K562 (cell line): ENCODE measurements at regions not wholly inside any gene's neighbourhood (a gene's known extent, or its start where the extent isn't known, plus 50 kb on each side); places are given as distances from the start of the nearest gene placed in this dataset.

Experiments used
- ATAC-seq: fragments of 200-7000 bp; cut with Tn5 transposase; 3 replicates; pipeline ENCODE4 v1.9.1; 2020; ENCODE audit warnings: moderate library complexity
- BruUV-seq: library from RNA; stranded (reverse); fragments of 400-500 nt; replicated peaks from 2 replicates; lab custom pipeline; 2021; lab: Mats Ljungman, UMichigan
- CTCF ChIA-PET: fragments of 300-600 bp; formaldehyde crosslinking; extraction: SDS; loops from one replicate; lab custom pipeline; 2021; ENCODE audit warnings: low intra/inter-chr PET ratio; lab: Yijun Ruan, JAX
- POLR2A ChIA-PET: fragments of 300-600, 350-650 bp; sonication (Branson Sonifier 250); formaldehyde crosslinking; extraction: SDS; loops from one replicate; lab custom pipeline; 2021; ENCODE audit warnings: antibody characterized with exemption, inconsistent platforms; lab: Yijun Ruan, JAX
- DNase-seq, 4 experiments: peaks; one replicate each; pipeline versions ENCODE4 v3.0.0 to v3.0.0-alpha.2; 2011 to 2018; ENCODE audit warnings: low spot score in 3 of 4, mixed read lengths in 3 of 4; ENCODE audit errors: extremely low read depth in 1 of 4
- FAIRE-seq: peaks from 2 replicates; lab custom pipeline; 2011; peaks lifted over from hg19 to GRCh38; lab: Jason Lieb, UNC
- H2AFZ ChIP-seq: 2 replicates; pipeline ENCODE4 v1.6.0; 2011; ENCODE audit warnings: low read depth, low read length, control low read depth, inconsistent platforms
- H3K27ac ChIP-seq: fragments of 200-600 bp; 3 replicates; pipeline ENCODE4 v1.8.0; 2011; ENCODE audit warnings: low read depth, mild to moderate bottlenecking, control low read depth, inconsistent platforms, low read length, moderate library complexity, mixed read lengths; ENCODE audit errors: extremely low read depth
- H3K27me3 ChIP-seq, 2 experiments: fragments of 300-600 bp in 1 of 2; 2 replicates in 1 of 2; 3 replicates in 1 of 2; pipeline versions ENCODE4 v1.6.0 to v1.8.0; 2011; ENCODE audit warnings: inconsistent platforms in 2 of 2, low read length in 2 of 2, mild to moderate bottlenecking in 1 of 2, mixed read lengths in 1 of 2, moderate library complexity in 1 of 2; ENCODE audit not compliant: control insufficient read depth in 2 of 2, insufficient read depth in 2 of 2
- H3K36me3 ChIP-seq: fragments of 300-600 bp; 3 replicates; pipeline ENCODE4 v1.8.0; 2011; ENCODE audit warnings: mild to moderate bottlenecking, low read length, inconsistent platforms; ENCODE audit not compliant: control insufficient read depth, insufficient read depth
- H3K4me1 ChIP-seq, 2 experiments: fragments of 200-600 bp in 1 of 2; replicated peaks in 1 of 2; 2 replicates in 1 of 2; 3 replicates in 1 of 2; pipeline versions ENCODE4 v1.5.1 to v1.8.0; 2011; ENCODE audit warnings: inconsistent platforms in 2 of 2, low read length in 2 of 2, mild to moderate bottlenecking in 1 of 2, mixed read lengths in 1 of 2, moderate library complexity in 1 of 2; ENCODE audit not compliant: control insufficient read depth in 2 of 2, insufficient read depth in 2 of 2
- H3K4me2 ChIP-seq: 2 replicates; pipeline ENCODE4 v1.6.1; 2011; ENCODE audit warnings: low read length, control low read depth, inconsistent platforms, mixed read lengths; ENCODE audit not compliant: insufficient read depth
- H3K4me3 ChIP-seq: fragments of 200-600 bp; sonication (generic), shearing (Covaris generic); 2 replicates; pipeline ENCODE4 v1.5.1; 2016; ENCODE audit warnings: control low read depth, inconsistent platforms
- H3K79me2 ChIP-seq: fragments of 200-600 bp; 3 replicates; pipeline ENCODE4 v1.8.0; 2011; ENCODE audit warnings: low read length, inconsistent platforms; ENCODE audit not compliant: control insufficient read depth, insufficient read depth
- H3K9ac ChIP-seq, 2 experiments: 2 replicates each; pipeline versions ENCODE4 v1.6.0 to v1.6.1; 2011; ENCODE audit warnings: low read depth in 2 of 2, low read length in 2 of 2, control low read depth in 1 of 2, inconsistent platforms in 1 of 2, mild to moderate bottlenecking in 1 of 2, mixed read lengths in 1 of 2; ENCODE audit not compliant: insufficient read depth in 1 of 2
- H3K9me1 ChIP-seq: one replicate; pipeline ENCODE4 v1.6.0; 2011; ENCODE audit warnings: inconsistent platforms, mild to moderate bottlenecking, low read length, moderate library complexity; ENCODE audit not compliant: control insufficient read depth, insufficient read depth
- H3K9me3 ChIP-seq: replicated peaks from 2 replicates; pipeline ENCODE4 v1.5.1; 2011; ENCODE audit warnings: low read depth, low read length, inconsistent platforms; ENCODE audit not compliant: control insufficient read depth, insufficient read depth
- H4K20me1 ChIP-seq: replicated peaks from 2 replicates; pipeline ENCODE4 v1.6.1; 2011; ENCODE audit warnings: low read length, inconsistent platforms, mixed read lengths; ENCODE audit not compliant: control insufficient read depth, insufficient read depth
- HDAC3 ChIP-seq: fragments of 450-650 bp; IDR thresholded peaks from 2 replicates; pipeline ENCODE4 v1.6.1; 2018; ENCODE audit warnings: borderline replicate concordance, mild to moderate bottlenecking, moderate library complexity; ENCODE audit not compliant: partially characterized antibody
- LARP7 ChIP-seq: fragments of 450-650 bp; IDR thresholded peaks from 2 replicates; pipeline ENCODE4 v1.6.1; 2016
- MYBL2 ChIP-seq, 2 experiments: fragments of 450-650 bp in 1 of 2; sonication (generic) in 1 of 2; formaldehyde crosslinking in 1 of 2; IDR thresholded peaks; 2 replicates each; pipeline versions ENCODE4 v1.6.1 to v1.8.1; 2017 to 2022; ENCODE audit warnings: borderline replicate concordance in 1 of 2, inconsistent platforms in 1 of 2, low read depth in 1 of 2, mild to moderate bottlenecking in 1 of 2, missing genetic modification reagents in 1 of 2, moderate library complexity in 1 of 2
- PHTF2 ChIP-seq: fragments of 250-450 bp; sonication (Bioruptor Pico); IDR thresholded peaks from 2 replicates; pipeline ENCODE4 v1.5.0; 2021; ENCODE audit warnings: mild to moderate bottlenecking
- POU5F1 ChIP-seq: fragments of 150-350 bp; IDR thresholded peaks from 2 replicates; pipeline ENCODE4 v1.6.1; 2014; ENCODE audit warnings: borderline replicate concordance, low read length, low read depth, mild to moderate bottlenecking; ENCODE audit not compliant: partially characterized antibody
- ZFP91 ChIP-seq: sonication (generic); formaldehyde crosslinking; IDR thresholded peaks from 2 replicates; pipeline ENCODE4 v1.8.0; 2022; ENCODE audit warnings: mild to moderate bottlenecking, missing genetic modification reagents
- WGBS: fragments of 100-300 bp; shearing (Covaris generic); methylation state at CpG from one replicate; pipeline ENCODE4 v1.1.6; 2016; ENCODE audit warnings: low coverage, mixed read lengths; ENCODE audit not compliant: insufficient coverage; ENCODE audit errors: missing lambda C conversion rate; 5-methylcytosine and 5-hydroxymethylcytosine counted together
- in situ Hi-C: fragments of 300-500 bp; cut with MboI; formaldehyde crosslinking; loops from 4 replicates; pipeline ENCODE4 v1.15.0; 2018; ENCODE audit warnings: inconsistent platforms, mixed read lengths
- intact Hi-C: fragments of 100-400 bp; cut with micrococcal nuclease; formaldehyde crosslinking; loops from 2 replicates; pipeline ENCODE4 v1.14.2; 2022
- TF ChIP-seq, protein P1 (sequence below): sonication (generic); formaldehyde crosslinking; IDR thresholded peaks from 2 replicates; pipeline ENCODE4 v1.4.0; 2020; ENCODE audit warnings: mild to moderate bottlenecking, missing genetic modification reagents

GRCh38 chr10:9334270-9334669 is 1279.8 kb downstream of the GATA3 start:
- H3K4me3 ChIP-seq: no peak overlapping the region
- H3K4me1 ChIP-seq: no peaks in the 10 kb centered on the region
- ChIA-PET CTCF (no interaction called here), POLR2A (interaction anchor here (0.6 kb wide), 1 partner anchor 133 kb away, joined by 3 read pairs; no protein-coding TSS in a partner anchor)
- WGBS: 3% methylated on average over 3 of the region's 3 CpGs
- no peaks in the 10 kb centered on the region for H3K27me3 ChIP-seq
- no peaks in the 10 kb centered on the region for H3K79me2 ChIP-seq
- DNase-seq (no peak), FAIRE-seq (no peak), ATAC-seq (no peak)
- no peaks in the 10 kb centered on the region for H4K20me1 ChIP-seq
- intact Hi-C loops (loop anchor here (5.0 kb wide), 2 partner anchors 1703 to 1943 kb away; no protein-coding TSS in a partner anchor), in situ Hi-C loops (loop anchor here (25.0 kb wide), 1 partner anchor 1703 kb away; no protein-coding TSS in a partner anchor)
- H3K9me1 ChIP-seq: no peaks in the 10 kb centered on the region
- H3K9me3 ChIP-seq: no peaks in the 10 kb centered on the region
- H3K9ac ChIP-seq: no peak overlapping the region
- no TSS peak for BruUV-seq
- H2AFZ ChIP-seq: no peak overlapping the region
- H3K36me3 ChIP-seq: no peaks in the 10 kb centered on the region
- no peak overlapping the region for H3K4me2 ChIP-seq
- H3K27ac ChIP-seq: no peak overlapping the region
- no peak for TF ChIP-seq HDAC3
- no peak for TF ChIP-seq PHTF2 (CRISPR knock-in tag)
- TF ChIP-seq POU5F1: no peak
- TF ChIP-seq ZFP91 (CRISPR knock-in tag): no peak
- TF ChIP-seq MYBL2 (IDR thresholded peaks at IDR 0.05; ENCODE audit: low read depth): no peak
- no peak for TF ChIP-seq MYBL2 (CRISPR knock-in tag; IDR thresholded peaks at IDR 0.05; ENCODE audit: borderline replicate concordance)
- TF ChIP-seq LARP7: no peak
- TF ChIP-seq, protein P1, sequence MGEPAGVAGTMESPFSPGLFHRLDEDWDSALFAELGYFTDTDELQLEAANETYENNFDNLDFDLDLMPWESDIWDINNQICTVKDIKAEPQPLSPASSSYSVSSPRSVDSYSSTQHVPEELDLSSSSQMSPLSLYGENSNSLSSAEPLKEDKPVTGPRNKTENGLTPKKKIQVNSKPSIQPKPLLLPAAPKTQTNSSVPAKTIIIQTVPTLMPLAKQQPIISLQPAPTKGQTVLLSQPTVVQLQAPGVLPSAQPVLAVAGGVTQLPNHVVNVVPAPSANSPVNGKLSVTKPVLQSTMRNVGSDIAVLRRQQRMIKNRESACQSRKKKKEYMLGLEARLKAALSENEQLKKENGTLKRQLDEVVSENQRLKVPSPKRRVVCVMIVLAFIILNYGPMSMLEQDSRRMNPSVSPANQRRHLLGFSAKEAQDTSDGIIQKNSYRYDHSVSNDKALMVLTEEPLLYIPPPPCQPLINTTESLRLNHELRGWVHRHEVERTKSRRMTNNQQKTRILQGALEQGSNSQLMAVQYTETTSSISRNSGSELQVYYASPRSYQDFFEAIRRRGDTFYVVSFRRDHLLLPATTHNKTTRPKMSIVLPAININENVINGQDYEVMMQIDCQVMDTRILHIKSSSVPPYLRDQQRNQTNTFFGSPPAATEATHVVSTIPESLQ (CRISPR knock-in tag): no peak
